Pancreas (tissue), 10 donors: ENCODE measurements at regions not wholly inside any gene's neighbourhood (a gene's known extent, or its start where the extent isn't known, plus 50 kb on each side); places are given as distances from the start of the nearest gene placed in this dataset.
A peak's percentile ranks its signal among the peaks of the same experiment; 100 is the strongest.

Experiments used
- ATAC-seq, 4 donors: fragments of 200-7000 bp; cut with Tn5 transposase; one replicate each; pipeline versions ENCODE4 v1.8.0 to v1.9.1; 2020; ENCODE audit warnings: mild to moderate bottlenecking in 4 of 4, moderate library complexity in 4 of 4
- DNase-seq, 6 donors: peaks; one replicate each; pipeline ENCODE4 v3.0.0-alpha.2; 2020
- FAIRE-seq: peaks from 2 replicates; lab custom pipeline; 2012; peaks lifted over from hg19 to GRCh38; lab: Jason Lieb, UNC
- H3K27ac ChIP-seq, 4 donors: fragments of 200-600 bp; sonication (generic); 1 replicate in 3 of 4; 2 replicates in 1 of 4; pipeline versions ENCODE4 v1.5.0 to v1.8.0; 2020
- H3K27me3 ChIP-seq, 4 donors: fragments of 200-600 bp; one replicate each; pipeline ENCODE4 v1.8.0; 2021
- H3K36me3 ChIP-seq, 3 donors: fragments of 200-600 bp; sonication (generic) in 1 of 3; one replicate each; pipeline versions ENCODE4 v1.5.0 to v1.8.0; 2020 to 2021
- H3K4me1 ChIP-seq, 3 donors: fragments of 200-600 bp; one replicate each; pipeline ENCODE4 v1.8.0; 2021
- H3K4me3 ChIP-seq, 4 donors: fragments of 200-600 bp; sonication (generic) in 2 of 4; one replicate each; pipeline versions ENCODE4 v1.5.0 to v1.8.0; 2020 to 2021
- H3K9me3 ChIP-seq, 4 donors: fragments of 200-600 bp; one replicate each; pipeline ENCODE4 v1.8.0; 2021
- WGBS, 2 donors: extraction: QIAGEN DNeasy Blood & Tissue Kit; methylation state at CpG; one replicate each; pipeline ENCODE4 v1.1.7; 2013; 5-methylcytosine and 5-hydroxymethylcytosine counted together
- intact Hi-C, 3 donors: fragments of 100-400 bp; cut with DNase I; formaldehyde crosslinking; loops; one replicate each; pipeline versions ENCODE4 v1.11.1 to v1.14.2; 2022
- TF ChIP-seq, protein P1 (sequence below), 4 donors: fragments of 200-600 bp; sonication (generic) in 3 of 4; IDR thresholded peaks; one replicate each; pipeline versions ENCODE4 v1.5.0 to v1.8.0; 2021; ENCODE audit warnings: antibody characterized with exemption in 4 of 4
- donor health status: healthy with polysubstance abuse.
- donor health status: DM: no; HTN: no; CAD: no; lungs with moderate emphysema.
- donor health status: DM: no; HTN: no; CAD: no.
- donor health status: control.
- donor health status: control.
- donor health status: Bipolar disorder and iron deficiency.
- donor health status: DM: yes; HTN: yes; CAD: no.
- donor health status: DM: no; HTN: no; CAD: no.
- donor health status: DM: no; HTN: no; CAD: no.
- donor health status: DM: yes; HTN: yes; CAD: no.

DNA sequence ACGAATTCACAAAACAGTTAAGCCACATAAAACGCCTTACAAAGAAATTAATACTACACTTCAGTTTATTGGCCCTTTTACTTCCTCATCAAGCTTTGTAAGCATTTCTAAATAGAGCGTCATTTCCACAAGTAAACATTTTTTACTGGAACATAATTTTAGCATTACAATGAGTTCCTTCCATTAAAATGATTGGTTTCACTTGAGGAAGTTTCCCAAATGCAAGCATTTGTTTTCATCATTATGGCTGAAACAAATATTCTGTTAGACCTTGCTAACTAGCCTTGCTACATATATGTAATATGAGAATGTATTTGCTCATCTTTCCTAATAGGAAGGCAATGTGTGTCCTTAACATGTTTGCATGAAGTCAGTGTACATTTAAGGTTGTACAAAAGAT lies 579.1 kb downstream of the IRS1 start:
- TF ChIP-seq, protein P1, sequence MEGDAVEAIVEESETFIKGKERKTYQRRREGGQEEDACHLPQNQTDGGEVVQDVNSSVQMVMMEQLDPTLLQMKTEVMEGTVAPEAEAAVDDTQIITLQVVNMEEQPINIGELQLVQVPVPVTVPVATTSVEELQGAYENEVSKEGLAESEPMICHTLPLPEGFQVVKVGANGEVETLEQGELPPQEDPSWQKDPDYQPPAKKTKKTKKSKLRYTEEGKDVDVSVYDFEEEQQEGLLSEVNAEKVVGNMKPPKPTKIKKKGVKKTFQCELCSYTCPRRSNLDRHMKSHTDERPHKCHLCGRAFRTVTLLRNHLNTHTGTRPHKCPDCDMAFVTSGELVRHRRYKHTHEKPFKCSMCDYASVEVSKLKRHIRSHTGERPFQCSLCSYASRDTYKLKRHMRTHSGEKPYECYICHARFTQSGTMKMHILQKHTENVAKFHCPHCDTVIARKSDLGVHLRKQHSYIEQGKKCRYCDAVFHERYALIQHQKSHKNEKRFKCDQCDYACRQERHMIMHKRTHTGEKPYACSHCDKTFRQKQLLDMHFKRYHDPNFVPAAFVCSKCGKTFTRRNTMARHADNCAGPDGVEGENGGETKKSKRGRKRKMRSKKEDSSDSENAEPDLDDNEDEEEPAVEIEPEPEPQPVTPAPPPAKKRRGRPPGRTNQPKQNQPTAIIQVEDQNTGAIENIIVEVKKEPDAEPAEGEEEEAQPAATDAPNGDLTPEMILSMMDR (IDR thresholded peaks at IDR 0.05): no peak
- Histone ChIP-seq H3K27ac (no peak overlapping the region), H3K4me1 (no peaks in the 10 kb centered on the region), H3K36me3 (no peaks in the 10 kb centered on the region), H3K4me3 (no peak overlapping the region), H3K27me3 (no peaks in the 10 kb centered on the region), H3K9me3 (no peaks in the 10 kb centered on the region)
- no peak for FAIRE-seq
- 73 to 76% methylated on average over 3 of the region's 3 CpGs for WGBS, 2 donors
- no peak for ATAC-seq
- intact Hi-C loops: no loop called here
- DNase-seq: no peak

DNA sequence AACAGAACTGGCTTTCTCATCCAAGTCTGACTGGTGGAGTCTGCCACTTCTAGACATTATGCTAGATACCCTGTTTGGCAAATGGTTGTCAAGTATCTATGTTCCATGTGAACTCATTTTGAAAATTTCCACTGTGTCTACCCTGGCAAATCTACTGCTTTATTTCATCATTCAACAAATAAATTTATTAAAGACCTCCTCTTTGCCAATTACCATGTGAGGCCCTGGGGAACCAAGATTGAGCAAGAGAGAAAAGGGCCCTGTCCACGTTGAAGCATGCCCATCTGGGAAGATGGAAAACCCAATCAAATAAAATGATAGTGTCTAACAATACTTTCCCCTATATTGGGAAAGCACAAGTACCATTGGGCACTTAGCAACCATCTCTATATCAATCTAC lies 582.4 kb downstream of the IRS1 start:
- WGBS, 2 donors: 63 to 78% methylated on average over 1 of the region's 1 CpG

DNA sequence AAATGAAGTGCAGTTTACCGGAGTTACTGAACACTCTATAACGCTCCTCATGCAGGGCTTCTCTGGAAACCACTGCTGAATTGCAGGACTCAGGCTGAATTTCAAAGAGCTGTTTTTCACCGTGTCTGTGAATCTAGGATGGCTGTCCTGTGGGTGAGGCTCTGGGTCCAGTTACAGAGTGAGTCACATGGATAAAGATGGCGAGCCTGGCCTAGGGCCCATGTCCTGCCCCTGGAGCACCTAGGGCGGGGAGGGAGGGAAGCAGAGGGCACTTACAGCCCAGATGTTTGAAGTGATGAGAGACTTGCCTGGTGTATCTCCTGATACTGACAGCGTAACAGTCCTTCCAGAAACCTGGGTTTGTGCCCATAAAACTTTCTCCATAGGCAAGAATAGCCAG lies 583.0 kb downstream of the IRS1 start:
- Histone ChIP-seq H3K36me3 (no peaks in the 10 kb centered on the region), H3K27ac (no peak overlapping the region), H3K27me3 (no peaks in the 10 kb centered on the region), H3K4me3 (no peak overlapping the region), H3K4me1 (no peaks in the 10 kb centered on the region), H3K9me3 (no peaks in the 10 kb centered on the region)
- no peak for FAIRE-seq
- DNase-seq: no peak
- TF ChIP-seq, protein P1 (IDR thresholded peaks at IDR 0.05): no peak
- no peak for ATAC-seq
- 84% methylated on average over 6 of the region's 6 CpGs for WGBS, 2 donors
- intact Hi-C loops: loop anchor here in 1 of 3 donors (5.0 kb wide), 1 partner anchor 586 kb away; no protein-coding TSS in a partner anchor

More for the DNA sequence above, 582.4 kb downstream of the IRS1 start:
- FAIRE-seq (no peak), DNase-seq (no peak), ATAC-seq (no peak)
- Histone ChIP-seq H3K27ac (no peak overlapping the region), H3K4me1 (no peaks in the 10 kb centered on the region), H3K36me3 (no peaks in the 10 kb centered on the region), H3K27me3 (no peaks in the 10 kb centered on the region), H3K9me3 (no peaks in the 10 kb centered on the region), H3K4me3 (no peak overlapping the region)
- intact Hi-C loops: loop anchor here in 1 of 3 donors (5.0 kb wide), 1 partner anchor 585 kb away; no protein-coding TSS in a partner anchor
- TF ChIP-seq, protein P1 (IDR thresholded peaks at IDR 0.05): no peak

DNA sequence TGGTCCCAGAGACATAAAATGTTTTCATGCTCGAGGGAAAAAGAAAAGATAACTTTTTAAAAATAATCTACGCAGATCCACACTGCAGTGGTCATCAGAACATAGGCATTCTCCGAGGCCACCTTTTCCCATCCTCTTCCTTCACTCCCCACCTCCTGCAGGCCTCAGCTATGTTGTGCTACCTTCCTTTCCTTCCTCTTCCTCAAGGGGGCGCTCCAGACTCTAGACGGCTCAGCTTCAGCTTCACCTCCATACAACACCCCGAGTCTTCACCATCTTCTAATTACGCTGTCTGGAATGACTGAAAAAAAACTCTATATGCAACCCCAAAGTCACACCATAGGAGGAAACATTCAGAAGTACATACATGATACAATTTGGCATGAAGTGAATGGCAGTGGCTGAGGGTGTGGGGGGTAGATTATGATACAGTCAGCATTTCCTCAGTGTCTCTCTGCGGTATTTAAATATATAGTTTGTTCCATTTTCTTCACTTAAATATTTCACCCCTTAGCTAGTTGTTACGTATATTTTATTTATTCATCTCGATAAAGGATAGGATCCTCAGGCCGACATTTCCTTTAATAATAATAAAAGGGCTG lies 583.6 kb downstream of the IRS1 start:
- WGBS, 2 donors: 43 to 49% methylated on average over 11 of the region's 11 CpGs
- ATAC-seq: peak; percentile 79 to 97 (median 90)
- Histone ChIP-seq H3K4me1 (no peaks in the 10 kb centered on the region), H3K36me3 (no peaks in the 10 kb centered on the region), H3K27ac (no peak overlapping the region), H3K9me3 (no peaks in the 10 kb centered on the region), H3K4me3 (no peak overlapping the region), H3K27me3 (no peaks in the 10 kb centered on the region)
- peak in 5 of 6 donors; percentile 31 to 68 (median 52) for DNase-seq
- no peak for FAIRE-seq
- TF ChIP-seq, protein P1 (IDR thresholded peaks at IDR 0.05): peak; percentile 28 to 60 (median 50)
- intact Hi-C loops: loop anchor here in 1 of 3 donors (5.0 kb wide), 1 partner anchor 586 kb away; no protein-coding TSS in a partner anchor

DNA sequence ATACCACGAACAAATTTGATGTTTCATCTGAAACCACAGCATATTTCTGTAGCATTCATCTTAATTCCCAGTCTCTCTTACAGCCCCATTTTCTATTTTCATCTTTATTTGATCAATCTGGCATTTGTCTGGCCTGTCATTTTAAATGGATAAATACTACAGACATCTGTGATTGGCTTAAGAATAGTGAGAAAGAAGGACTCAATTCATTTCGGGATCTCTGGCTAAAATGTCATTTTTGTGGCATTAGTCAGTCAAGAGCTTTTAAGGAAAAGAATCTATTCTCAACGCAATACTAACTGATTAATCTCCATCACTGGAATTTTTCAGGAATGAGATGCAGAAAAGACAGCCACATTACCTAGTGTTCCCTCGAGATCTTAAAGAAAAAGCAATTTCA lies 585.9 kb downstream of the IRS1 start:
- no peak for ATAC-seq
- no peak overlapping the region for H3K27ac ChIP-seq
- no peak overlapping the region for H3K4me3 ChIP-seq
- intact Hi-C loops: no loop called here
- no peak for FAIRE-seq
- 57 to 64% methylated on average over 4 of the region's 4 CpGs for WGBS, 2 donors
- H3K9me3 ChIP-seq: no peaks in the 10 kb centered on the region
- DNase-seq: no peak
- H3K27me3 ChIP-seq: no peaks in the 10 kb centered on the region
- no peaks in the 10 kb centered on the region for H3K36me3 ChIP-seq
- H3K4me1 ChIP-seq: no peaks in the 10 kb centered on the region
- TF ChIP-seq, protein P1 (IDR thresholded peaks at IDR 0.05): no peak
